SHP77 (cell line): ENCODE measurements at regions not wholly inside any gene's neighbourhood (a gene's known extent, or its start where the extent isn't known, plus 50 kb on each side); places are given as distances from the start of the nearest gene placed in this dataset.
"Not testable (repeated sequence)": the region's sequence is repeated elsewhere in the genome, so short reads cannot be mapped to it uniquely, and the experiment has no call there.

Source experiments
- DNase-seq, 2 experiments: peaks; one replicate each; lab custom pipeline; 2025; lab: John Stamatoyannopoulos, UW

DNA sequence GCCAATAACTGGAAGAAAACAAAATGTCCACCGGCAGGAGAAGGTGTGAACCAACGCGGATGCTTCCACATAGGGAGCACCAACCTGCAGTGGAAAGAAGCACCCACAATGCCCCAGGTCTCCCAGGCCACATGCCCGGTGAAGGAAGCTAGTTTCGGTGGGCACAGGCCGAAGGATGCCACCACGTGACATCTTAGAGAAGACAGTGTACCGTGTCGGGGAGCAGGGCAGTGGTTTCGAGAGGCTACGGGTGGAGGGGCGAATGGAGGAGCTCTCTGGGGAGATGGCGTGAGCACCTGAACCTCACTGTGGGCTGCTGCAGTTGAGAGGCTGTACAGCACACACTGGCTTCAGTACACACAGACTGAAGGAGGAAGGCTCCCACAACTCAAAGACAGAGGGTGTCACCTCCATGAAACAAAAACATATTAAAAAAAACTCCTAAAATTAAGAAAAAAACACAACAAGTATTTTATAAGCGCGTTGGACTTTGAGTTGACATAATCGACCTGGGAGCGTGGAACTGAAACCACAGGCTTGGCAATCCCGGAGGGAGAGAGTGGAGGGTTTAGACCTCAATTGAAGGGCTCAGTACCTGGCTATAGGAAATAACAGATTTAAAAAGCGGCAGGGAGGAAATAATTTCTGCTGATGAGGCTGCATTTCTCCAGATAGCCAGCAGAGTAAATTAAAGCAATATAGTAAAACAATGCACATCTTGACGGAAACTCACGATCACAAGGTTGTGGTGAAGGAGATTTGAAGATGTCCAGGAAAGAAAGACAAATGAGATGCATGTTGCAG, 160.1 kb downstream of the RTP5 start:
- no peak for DNase-seq

DNA sequence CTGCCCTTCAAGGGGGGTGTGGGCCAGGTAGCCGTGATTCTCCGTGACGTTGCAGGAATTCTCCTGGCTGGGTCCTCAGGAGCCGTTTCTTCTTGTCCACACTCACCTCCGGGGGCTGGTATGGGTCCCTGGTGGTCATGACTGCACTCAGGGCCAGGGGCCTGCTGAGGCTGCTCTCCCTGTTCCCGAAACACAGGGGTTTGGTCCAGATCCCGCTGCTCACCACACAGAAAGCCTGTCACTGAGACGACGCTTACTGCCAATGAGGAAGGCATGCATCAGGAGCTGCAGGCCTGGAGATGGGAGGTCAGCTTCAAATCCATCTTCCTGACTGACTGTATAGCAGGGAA, 160.7 kb downstream of the RTP5 start:
- no peak for DNase-seq

DNA sequence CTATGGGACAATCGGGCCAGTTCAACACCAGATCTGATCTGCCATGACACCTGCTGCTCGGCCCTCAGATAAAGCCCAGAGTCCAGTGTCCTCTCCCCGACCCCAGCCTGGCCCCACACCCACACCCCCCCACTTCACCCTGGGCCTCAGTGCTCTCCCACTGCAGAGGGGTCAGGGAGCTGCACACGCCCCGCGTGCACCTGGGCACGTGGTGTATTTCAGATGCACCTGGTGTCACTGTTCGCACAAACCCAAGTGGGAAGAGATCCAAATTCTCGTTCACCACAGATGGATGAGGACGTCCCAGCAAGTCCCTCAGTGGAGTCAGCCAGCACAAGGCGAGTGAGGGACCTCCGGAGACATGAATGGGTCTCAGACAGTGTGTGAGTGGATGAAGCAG, 161.3 kb downstream of the RTP5 start:
- DNase-seq: no peak

DNA sequence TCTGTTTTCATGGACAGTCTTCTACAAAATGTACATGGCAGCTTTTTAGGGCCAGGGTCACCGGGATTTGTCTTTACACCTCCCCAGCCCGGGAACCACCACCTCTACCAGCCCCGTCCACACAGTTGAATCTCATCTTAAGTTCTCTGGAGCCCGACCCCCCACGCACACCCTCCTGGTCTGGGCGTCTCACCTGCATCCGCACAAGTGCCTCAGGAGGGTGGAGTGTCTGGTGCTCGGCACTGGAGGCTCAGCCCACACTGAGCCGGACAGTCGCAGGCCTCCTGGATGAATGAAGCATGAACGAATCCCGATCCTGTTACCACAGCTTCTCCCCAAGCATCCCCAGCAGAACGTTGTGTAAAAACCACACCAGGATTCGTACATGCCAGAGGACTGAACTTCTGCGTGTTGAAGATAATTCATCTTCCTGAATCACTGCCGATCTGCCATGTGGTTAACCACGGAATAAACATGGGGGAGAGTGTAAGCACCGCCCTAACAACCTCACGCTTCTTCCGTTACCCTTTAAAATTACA, 162.0 kb downstream of the RTP5 start:
- DNase-seq: no peak

DNA sequence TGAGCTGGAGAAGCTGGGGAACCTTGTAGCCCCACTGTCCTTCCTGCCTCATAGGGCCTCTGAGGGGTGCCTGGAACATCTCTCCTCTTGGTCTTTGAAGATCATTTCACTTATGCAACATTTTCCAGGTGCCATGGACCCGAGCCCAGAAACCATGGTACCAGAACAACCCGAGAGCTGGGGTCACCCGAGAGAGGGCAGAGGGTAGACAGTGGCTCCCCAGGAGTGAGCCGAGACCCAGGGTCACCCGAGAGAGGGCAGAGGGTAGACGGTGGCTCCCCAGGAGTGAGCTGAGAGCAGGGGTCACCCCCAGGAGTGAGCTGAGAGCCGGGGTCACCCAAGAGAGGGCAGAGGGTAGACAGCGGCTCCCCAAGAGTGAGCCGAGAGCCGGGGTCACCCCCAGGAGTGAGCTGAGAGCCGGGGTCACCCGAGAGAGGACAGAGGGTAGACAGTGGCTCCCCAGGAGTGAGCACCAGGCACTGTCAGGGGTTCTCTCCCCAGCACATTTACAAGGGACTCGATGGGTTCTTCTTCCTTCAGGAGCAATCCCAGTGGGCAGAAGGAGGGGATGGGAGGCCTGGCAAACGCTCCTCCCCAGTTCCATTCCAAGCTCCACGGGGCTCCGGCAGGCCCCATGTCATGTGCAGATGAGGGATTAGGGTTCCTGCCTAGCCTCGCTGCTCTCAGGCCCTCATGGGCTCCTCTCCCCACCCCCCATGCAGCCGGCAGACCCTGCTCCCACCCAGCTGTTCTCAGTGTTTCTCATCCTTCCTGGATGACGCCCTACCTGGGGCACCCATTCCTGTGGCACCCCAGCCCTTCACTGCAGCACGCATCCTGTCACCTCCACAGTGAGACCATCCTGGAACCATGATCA, 163.5 kb downstream of the RTP5 start:
- DNase-seq: no peak

DNA sequence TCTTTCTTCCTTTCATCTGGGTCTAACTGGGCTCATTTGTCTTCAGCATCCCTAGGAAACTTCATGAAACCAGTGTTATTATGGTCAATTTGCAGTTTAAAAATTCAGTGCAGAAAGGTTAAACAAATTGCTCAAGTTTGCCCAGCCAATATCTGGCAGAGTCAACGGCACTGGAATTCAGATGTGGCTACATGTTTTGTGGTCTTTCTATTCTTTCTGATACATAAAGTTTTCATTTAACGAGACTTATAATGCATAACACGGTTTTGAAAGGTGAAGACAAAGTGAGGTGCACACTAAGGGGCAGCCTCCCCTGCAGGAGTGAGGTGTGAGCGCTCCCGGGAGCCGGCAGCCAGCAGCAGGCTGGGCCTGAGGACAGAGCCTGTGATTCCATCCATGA, 164.6 kb downstream of the RTP5 start:
- no peak for DNase-seq

DNA sequence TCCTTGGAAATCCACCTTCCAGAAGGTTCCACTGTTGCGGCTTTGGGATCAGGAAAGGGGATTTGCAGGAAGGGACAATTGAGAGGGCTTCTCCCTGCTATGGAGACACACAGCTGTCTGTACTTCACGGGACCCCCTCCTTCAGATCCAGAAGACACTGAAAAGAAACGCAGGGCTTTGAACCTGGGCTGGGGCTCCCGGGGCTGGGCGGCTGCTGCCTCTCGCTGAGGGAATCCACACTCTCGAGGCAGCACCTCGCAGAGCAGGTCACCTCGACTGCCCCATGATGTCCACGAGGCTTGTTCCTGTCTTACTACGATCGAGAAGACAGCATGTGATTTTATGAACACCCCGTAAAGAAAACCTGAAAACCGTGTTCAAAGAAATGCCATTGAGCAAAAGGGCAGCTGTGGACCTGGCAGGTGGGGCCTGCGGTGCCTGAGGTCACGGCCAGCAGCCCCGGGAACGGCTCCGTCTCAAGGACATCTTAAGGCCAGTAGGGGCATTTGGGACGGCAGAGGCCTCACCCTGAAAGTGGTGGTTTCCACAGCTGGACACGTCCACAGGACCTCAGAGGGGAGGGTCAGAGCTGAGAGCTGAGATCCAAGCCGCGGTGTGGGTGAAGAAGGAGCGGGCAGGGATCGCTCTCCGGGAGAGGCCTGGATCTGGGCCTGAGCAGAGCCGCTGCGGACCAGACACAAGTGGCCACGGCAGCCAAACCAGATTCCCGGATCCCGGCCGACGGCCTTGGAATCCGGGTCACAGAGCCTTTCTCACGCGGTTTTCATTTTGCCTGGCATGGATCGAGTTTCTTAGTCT, 165.7 kb downstream of the RTP5 start:
- DNase-seq: no peak

DNA sequence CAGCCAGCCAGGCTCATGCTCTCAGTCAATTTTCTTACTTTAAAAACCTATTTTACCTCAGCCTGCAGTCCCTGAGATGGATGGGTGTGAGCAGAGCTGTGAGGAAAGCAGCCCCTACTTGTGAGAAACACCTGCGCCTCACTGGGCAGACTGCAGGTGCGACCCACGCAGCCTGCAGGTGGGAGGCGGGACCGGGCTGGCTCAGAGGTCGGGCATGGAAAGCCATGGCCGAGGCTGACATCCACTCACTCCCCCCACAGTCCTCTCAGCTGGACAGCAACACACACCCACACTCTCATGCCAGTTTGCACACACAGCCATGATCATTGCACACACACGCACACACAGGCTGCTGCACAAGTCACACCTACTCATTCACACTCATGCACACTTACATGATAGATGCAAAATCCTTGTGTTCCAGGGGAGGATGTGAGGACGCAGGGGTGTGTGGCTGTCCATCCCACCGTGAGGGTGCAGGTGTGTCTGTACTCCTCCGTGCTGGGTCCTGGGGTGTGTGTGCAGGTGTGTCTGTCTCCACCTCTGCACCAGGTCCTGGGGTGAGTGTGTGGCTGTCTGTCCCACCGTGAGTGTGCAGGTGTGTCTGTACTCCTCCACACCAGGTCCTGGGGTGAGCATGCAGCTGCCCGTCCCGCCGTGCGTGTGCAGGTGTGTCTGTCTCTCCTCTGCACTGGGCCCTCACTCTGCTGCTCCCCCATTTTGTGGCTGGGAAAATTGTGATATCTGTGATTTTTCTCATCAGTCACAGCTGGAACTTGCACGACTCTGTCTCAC, 166.5 kb downstream of the RTP5 start:
- no peak for DNase-seq

DNA sequence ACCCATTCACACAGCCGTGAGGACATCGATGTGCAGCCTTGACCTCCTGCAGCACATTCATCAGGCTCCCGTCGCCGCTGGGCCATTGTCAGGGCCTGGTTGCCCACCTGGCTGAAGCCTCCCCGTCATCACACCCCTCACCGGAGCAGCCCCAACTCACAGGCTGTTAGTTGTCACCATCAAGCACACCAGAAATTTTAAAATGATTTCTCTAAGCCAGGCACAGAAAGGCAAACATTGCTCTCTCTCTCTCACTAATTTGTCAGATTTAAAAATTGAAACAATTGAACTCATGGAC, 167.1 kb downstream of the RTP5 start:
- DNase-seq: no peak

DNA sequence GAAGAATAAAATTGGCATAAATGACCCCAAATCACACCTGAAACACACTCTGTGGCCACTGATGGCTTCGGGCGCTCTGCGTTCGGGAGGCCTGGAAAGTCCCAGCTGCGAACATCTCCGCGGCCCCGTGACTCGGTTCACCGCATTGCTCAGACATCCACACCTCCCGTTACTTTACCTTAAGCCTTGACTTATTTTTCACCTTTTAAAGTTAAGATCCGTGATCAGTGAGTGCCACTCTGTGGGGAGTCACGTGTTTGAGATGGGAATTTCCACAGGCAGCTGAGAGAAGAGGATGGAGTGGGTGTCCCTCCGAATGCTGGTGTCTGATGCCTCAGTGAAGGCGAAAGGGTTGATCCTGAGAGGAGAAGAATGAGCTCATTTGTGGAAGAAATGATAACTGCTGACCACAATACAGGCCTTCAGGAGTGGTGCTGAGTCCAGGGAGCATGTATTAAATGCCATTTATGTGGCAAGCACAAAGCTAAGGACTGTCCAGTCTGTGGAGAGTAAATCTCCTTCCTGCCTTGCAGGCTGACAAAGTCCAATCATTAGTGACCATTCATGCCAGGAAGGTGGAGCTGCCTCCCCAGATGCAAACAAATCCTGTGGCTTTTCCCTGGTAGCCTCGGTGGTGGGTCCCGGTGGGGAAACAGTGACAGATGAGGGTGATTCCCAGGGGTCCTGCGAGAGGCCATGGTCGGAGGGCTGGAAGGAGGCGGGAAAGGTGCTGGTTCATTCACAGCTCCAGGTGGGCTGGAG, 168.8 kb downstream of the RTP5 start:
- DNase-seq: no peak

DNA sequence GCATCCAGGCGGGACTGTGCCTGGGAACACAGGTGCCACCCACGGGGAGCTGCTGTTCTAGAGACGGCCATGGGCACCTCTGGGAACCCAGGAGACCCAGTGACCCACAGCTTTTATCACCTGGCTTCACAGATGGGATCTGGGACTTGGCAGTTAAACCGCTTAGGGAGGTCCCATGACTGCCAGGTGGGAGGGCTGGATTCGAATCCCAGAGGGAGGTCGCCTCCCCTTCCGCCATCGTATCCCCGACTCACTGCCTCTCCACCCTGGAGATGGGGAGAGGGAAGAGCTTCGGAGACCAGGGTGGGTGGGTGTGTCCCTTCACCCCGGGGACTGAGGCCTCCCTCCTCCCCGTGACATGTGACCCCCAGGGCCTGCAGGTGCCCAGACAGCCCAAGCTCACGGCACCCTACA, 169.4 kb downstream of the RTP5 start:
- no peak for DNase-seq

DNA sequence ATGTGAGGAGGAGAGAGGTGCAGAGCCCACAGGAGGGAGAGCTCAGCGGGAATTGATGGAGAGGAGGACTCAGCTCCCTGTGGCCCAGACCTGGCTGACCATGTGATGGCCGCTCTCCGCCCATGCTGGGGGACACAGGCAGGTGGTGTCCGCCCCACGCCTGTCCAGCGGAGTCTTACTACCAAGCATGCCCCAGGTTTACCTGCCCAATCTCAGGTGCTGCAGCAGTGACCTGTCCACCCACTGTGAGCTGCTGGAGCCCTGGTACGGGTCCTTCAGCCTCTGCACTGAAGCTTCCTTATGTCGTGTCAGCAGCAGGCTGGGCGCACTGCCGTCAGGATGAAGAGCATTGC, 170.8 kb downstream of the RTP5 start:
- DNase-seq: no peak

DNA sequence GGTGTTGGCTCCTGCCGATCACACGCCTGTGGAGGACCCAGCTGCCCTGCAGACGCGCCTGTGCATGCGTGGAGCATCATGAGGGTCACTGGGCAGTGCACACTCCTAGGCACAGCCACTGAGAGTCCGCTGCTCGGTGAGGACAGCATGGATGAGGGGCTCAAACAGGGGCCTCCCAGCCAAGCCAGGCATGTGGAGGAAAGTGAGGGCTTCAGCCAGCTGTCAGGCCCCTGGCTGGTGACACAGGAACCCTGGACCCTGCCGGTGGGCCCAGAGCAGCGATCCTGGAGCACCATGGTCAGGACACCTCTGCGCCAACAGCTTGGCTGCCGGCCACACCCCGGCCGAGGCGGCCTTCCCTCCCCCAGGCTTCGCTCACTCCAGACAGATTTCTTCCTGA, 171.2 kb downstream of the RTP5 start:
- no peak for DNase-seq

DNA sequence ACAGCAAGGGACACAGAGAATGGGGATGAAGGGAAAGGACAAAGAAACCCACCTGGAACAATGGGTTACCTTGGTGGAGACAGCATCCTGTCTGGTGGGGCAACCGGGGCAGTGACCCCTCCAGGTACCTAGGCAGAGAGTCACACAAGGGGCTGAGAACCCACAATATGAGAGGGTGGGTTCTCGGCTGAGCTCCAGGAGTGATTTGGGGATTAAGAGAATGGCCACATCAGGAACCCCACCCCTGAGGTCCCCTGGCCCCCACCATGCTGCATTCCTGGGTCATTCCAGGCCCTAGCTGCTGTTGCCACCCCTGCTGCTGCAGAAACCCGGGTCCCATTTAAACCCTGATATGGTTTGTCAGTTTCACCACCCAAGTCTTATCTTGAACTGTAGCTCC, 172.3 kb downstream of the RTP5 start:
- DNase-seq: no peak

DNA sequence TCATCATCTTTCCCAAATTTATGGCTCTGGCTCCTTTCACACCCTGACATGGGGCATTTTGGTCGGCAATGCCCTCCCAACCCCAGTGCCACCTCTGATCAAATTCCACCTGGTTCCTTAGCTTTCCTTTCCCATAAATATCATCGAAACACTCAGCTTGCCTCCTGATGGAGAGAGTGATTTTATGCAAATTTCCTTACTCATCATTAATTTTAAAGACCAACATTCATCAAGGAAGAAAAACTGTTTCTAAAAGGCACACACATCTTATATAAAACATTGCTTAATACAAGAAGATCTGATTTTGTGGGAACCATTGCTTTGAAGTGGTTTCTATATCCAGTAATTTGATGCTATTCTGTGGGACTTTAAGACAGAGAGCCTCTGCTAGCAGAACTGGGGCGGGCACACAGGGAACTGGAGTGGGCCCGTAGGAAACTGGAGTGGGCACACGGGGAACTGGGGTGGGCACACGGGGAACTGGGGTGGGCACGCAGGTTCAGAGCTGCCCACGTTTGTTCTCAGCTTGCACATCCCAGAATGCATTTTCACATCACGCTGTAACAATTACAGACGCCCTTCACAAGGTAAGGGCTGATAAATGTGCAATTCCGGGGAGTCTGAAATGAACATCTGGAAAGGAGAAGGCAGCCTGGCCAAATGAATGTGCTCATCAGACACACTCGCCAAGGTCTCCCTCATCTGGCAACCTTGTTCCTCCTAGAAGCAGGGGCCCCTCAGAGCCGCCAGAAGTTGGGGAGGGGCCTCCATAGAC, 174.2 kb downstream of the RTP5 start:
- no peak for DNase-seq

DNA sequence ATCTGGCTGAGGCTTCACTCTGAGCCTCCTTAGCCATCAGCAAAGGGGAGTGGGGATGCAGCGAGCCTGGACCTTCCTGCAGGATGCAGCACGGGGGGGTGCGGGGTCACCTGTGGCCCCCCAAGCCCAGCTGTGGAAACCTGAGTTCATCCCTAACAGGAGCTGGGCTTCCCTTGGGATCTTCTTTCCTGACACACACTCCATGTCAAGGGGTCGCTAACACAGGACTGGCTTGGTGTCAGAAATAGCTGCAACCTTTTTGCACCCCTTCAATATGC, 174.7 kb downstream of the RTP5 start:
- no peak for DNase-seq

DNA sequence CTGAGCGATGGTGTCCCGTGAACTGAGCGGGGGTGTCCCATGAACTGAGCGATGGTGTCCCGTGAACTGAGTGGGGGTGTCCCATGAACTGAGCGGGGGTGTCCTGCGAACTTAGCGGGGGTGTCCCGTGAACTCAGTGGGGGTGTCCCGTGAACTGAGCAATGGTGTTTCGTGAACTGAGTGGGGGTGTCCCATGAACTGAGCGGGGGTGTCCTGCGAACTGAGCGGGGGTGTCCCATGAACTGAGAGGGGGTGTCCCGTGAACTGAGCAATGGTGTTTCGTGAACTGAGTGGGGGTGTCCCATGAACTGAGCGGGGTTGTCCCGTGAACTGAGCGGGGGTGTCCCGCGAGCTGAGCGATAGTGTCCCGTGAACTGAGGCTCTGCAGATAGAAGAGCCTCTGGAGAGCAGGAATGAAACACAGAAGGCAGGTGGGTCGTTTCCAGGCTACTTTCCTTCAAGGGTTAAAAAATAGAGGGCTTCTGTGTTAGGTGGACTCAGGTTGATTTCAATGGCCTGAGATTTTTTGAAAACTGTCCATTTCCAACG, 176.1 kb downstream of the RTP5 start:
- DNase-seq: not testable (repeated sequence)

DNA sequence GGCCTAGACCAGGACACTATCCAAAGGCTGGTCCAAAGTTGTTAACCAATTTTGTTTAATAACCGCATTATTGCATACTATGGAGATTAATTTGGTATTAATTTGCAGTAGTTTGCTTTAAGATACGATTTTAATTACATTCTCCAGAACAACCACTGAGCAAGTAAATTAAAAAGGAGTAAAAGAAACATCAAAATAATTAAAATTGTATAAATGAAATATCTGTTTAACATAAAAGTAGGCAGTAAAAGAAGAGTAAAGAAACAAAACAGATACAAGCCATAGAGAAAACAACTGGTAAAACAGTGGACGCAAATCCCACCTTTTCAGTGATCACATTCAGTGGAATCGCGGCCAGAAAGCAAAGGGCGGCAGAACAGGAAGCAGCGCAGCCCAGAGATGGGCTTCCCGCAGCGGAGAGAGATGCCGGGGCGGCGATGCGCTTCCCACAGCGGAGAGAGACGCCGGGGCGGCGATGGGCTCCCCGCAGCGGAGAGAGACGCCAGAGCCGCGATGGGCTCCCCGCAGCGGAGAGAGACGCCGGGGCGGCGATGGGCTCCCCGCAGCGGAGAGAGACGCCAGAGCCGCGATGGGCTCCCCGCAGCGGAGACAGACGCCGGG, 176.8 kb downstream of the RTP5 start:
- no peak for DNase-seq

DNA sequence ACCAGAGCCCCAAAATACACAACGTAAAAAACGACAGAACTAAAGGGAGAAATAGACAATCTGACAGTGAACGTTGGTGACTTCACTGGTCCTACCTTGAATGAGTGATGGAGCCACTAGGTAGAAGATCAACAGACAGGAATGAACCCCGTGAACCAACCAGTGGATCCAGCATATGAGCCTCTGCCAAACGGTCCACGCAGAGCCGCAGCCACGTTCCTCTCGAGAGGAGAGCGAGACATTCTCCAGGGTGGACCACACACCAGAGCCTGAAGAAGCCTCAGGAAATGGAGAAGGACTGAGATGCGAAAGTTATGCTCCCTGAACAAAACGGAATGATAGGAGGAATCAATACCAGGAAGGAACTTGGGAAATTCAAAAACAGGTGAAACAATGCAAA, 178.4 kb downstream of the RTP5 start:
- DNase-seq: no peak

DNA sequence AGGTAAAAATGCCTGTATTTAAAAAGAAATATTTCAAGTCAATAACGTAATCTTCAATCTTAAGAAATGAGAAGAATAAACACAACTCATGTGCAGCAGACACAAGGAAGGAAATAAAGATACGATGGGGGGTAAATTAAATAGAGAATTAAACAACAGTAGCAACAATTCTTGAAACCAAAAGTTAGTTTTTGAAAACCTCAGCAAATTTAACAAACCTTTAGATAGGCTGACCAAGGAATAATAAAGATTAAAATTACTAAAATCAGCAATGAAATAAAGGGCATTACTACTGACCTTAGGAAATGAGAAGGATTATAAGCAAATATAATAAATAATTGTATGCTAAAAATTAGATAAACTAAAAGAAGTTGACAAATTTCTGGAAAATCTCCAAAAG, 178.9 kb downstream of the RTP5 start:
- no peak for DNase-seq
